GM19240 (cell line): ENCODE measurements at regions not wholly inside any gene's neighbourhood (a gene's known extent, or its start where the extent isn't known, plus 50 kb on each side); places are given as distances from the start of the nearest gene placed in this dataset.
"Not testable (repeated sequence)": the region's sequence is repeated elsewhere in the genome, so short reads cannot be mapped to it uniquely, and the experiment has no call there.

Source experiments
- DNase-seq: peaks from one replicate; pipeline ENCODE4 v3.0.0; 2011; ENCODE audit warnings: low spot score; ENCODE audit not compliant: insufficient read length

- no peak for DNase-seq
These were observed 379.5 kb upstream of the DPH6 start for GRCh38 chr15:35925275-35926006.

GRCh38 chr15:35926007-35926380 is 380.0 kb upstream of the DPH6 start:
- DNase-seq: no peak

DNA sequence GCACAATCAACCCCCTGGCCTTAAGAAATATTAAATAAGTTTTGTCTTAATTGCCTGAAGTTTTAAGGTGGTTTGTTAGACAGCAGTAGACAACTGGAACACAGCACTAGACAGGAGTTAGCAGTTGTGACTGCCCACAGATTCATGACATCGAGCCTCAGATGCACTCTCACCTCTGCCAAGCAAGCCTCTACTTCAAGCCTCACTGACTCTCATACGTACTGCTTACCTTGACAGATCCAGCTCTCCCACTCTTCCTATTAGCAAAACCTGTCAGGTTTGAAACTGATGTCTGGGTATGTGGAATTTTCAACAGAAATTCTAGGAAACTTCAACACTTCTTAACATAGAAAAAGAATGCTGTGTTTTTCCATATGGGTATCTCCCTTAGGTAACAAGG is 382.9 kb upstream of the DPH6 start:
- no peak for DNase-seq

- no peak for DNase-seq
These were observed 383.9 kb upstream of the DPH6 start for GRCh38 chr15:35929740-35930444.

DNA sequence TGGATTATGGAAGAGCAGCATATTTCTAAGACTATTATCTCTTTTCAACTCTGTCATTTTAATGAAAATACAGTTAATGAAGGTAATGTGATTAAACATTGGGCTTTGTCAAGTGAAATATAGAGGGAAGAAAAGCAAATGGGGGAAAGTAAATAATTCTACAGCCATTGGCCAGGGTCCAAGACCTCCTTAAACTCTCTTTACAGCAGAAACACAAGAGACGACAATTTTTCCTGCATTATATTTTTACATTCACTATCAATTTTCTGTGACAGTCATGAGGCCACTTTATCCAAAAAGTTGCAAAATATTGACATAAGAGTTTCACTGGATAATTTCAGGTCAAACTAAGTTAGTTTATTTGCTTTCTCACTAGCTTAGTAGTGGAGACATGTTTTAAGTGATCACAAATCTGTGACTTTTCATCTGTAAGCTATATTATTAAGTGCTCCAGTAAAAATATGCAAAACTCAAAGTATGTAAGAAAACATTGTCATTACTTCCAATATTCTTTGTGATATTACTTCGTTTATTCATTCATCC is 385.9 kb upstream of the DPH6 start:
- DNase-seq: no peak

DNA sequence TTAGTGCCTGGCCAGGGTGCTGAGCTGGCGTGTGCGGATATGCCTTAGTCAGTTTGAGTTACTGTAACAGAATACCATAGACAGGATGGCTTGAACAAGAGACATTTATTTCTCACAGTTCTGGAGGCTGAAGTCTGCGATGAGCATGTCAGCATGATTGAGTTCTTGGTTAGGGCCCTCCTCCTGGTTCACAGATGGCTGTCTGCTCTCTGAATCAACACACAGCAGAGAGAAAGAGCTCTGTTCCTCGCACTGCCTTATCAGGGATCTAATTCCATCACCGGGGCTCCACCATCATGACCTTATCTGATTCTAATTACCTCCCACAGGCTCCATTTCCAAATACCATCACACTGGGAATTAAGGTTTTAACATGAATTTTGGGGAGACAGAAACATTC is 386.6 kb upstream of the DPH6 start:
- no peak for DNase-seq

GRCh38 chr15:35933531-35933930 is 387.6 kb upstream of the DPH6 start:
- no peak for DNase-seq

DNA sequence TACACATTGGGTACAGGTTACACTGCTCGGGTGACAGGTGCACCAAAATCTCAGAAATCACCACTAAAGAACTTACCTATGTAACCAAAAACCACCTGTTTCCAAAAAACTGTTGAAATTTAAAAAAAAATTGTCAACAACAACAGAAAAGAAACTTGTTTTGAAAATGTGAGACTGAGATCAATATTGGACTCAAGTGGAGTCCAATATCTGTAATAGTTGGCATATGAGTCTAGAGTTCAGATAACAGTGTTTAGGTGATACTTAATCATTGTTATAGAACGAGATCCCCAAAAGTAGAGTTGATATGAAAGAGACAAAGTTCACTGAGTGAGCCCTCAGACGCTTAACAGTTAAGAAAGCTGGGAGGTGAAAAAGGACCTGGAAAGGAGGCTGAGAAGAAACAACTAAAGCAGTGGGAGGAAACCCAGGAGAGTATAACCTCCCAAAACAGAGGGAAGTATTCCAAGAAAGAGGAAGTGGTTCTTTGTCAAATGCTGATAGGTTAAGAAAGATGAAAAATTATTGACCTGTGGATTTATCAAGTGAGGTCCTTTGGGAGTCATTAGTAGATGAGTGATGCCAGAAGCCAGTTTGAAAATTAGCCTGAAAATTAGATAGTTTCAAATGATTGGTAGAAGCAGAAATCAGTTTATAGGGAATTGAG is 388.6 kb upstream of the DPH6 start:
- no peak for DNase-seq

DNA sequence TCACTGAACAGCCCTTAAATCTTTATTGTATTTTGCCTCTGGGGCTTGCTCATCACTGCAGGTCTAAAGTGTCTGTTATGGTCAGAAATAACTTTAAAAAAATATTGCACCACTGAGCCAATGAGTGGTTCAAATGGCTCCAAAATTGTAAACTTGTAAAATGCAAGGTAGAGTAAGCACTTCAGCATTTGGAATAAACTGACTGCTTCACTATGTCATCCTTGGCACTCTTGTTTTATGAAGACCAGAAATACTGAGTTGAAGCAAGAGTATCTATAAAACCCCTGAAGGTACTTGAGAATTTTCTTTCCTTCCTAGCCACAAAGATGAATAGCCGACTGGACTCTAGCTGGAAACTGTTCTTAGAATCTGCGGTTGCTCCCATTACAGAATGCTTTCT is 390.3 kb upstream of the DPH6 start:
- DNase-seq: no peak

DNA sequence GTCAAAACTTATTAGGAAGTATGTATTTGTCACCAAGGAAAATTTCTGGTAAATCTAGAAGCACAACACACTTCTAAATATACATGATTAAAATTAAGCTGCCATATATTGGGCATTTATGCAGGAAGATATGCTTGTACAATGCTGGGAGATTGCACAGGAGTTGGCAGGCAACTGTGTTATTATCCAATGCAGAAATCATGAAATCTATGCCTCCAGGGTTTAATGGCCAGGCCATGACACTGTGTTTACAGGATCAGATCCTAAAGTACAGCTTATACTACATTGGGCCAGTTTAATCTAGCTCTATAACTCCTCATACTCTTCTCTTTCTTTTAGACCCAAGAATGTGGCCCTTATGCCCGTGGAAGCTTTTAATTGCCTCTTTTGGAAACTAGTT is 391.4 kb upstream of the DPH6 start:
- no peak for DNase-seq

DNA sequence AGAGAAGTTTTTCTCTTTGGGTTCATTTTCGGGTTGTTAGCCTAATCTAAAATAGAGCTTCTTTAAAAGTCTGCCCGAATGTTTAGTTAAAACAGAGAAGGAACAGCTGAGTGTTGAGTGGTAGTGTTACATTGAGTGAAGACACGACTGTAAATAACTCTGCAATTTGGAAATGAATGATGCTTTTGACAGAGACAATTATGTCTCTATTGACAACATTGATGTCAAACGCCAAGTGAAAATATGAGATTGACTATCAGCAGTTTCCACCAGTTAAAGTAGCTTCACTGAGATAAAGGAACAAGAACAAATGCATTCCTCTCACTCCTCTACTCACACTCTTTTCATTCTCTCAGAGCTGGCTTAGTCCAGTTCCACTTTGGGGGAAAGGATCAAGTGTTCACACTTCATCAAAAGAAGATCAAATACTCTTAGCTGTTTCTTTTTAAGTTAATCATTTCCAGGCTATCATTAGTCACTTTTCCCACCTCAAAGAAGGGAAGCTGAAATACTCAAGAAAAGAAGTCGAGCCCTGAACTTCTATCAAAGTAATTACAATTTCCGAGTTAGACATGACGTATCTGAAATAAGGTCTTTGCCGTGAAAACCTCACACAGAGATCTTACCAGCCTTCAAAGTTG is 399.1 kb upstream of the DPH6 start:
- no peak for DNase-seq

DNA sequence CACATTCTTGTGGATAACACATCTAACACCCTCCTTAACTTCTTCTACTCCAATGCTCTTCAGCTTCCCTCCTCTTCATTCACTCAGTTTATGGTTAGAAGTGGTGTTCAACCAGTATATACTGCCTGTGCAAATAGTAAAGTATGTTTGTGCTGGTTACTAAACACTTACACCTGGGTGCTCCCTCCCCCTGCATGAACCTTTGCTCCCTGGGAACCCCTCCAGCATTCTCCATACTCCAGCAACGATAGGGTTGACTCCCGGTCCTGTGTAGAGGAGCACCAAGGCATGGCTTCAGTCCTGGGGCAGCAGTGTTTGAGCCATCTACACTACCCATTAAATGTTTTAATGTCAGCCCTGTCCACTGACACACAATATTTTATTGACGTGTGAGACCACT is 407.5 kb upstream of the DPH6 start:
- DNase-seq: no peak

DNA sequence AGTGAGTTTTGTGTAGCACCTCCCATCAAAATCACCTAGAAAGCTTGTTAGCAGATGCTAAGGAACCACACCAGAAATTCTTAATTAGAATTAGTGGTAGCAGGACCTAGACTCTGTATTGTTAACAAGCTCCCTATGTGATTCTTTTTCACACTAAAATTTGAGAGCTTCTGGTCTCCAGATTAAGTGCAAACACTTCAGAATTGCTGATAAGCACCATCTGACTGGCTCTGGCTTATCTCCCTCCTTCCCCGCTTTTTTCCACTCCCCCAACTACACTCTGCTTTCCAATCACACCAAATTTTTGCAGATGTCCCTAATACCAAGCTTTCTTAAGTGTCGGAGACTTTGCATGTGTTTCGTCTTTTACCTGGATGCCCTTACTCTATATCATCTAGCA is 410.1 kb upstream of the DPH6 start:
- DNase-seq: no peak

DNA sequence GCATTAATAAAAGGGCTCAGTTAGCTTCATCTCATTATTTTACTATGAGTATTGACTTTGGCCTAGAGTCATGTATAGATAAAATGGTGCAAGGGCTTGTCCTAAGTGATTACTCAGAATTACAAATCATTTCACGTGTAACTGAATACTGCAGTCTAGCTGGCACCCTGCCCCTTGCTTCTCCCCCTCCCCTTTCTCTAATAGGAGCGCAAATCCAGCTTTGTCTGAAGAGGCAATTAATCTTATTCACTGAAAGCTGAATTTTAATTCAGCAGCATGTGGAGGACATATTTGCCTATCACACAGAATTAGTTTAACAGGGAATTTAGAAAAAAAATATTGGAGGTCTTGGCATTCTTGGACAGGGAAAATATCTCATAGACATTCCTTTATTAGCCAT is 412.1 kb upstream of the DPH6 start:
- no peak for DNase-seq

DNA sequence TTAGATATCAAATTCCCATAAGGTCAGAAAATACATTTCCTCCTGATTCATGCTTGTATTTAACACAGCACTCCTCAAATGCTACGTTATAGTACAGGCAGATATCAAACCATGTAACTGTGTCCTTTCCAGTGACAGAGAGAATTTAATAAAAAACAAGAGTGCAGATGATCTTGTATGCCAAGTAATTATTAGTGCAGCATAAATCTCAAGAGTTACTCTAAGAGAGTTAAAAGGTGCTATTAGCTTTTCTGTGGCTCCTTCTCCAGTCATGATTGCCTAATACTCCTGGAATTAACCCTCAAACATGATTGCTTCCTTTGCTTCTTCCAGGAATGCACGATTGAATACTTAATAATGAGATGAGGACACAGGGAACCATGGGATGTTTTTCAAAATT is 413.0 kb upstream of the DPH6 start:
- no peak for DNase-seq

DNA sequence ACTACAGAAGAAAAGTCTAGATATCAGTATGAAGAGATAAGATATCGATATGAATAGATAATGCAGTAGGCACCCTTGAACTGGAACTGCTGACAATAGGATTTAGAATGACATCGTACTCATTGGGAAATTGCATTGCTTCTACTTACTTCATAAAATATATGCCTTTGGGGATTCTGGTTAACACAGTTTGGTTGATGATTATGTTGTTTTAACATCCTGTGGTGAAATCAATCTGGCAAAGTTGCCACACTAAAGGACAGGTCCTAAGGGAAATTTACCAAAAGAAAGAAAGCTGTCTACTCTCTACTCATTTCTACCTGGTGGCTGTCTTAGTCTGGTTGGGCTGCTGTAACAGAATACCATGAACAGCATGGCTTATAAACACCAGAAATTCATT is 417.4 kb upstream of the DPH6 start:
- no peak for DNase-seq

GRCh38 chr15:35966781-35967180 is 420.8 kb upstream of the DPH6 start:
- no peak for DNase-seq

- not testable (repeated sequence) for DNase-seq
These were observed 422.0 kb upstream of the DPH6 start for GRCh38 chr15:35967968-35968367.

DNA sequence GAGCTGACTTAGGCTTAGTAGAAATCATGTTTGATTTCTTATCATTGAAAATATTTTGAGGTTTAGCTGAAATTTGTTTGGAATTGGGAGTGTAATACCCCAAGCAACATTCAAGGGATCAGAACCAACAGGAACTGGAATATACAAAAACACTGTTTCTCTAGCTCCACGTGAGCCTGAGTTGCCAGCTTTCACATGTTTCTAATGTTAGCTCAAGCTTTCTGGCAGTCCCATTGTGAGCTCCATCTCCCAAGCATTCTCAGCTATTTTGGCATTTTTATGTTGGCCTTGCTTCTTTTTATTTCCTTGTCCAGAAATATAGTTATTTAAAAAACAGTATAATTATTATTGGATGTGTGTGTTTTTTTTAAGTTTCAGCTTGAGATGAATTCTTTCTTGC is 427.1 kb upstream of the DPH6 start:
- DNase-seq: no peak

DNA sequence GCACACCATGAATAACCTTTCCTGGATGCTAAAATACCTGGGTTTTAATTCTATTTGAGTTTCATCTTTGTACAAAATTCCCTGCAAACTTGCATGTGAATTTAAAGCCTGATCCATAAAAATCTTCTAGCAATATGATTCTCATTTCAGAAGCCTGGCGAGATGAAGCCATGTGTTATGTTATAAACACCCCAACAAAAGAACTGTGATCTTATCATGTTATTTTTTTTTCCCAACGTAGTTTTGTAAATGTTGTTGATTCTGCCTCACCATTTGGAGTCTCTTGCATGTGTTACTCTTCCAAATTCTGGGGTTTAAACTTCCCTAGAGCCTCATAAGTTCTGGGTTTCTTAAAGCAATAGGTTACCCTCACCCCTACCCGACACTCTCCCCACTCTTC is 428.1 kb upstream of the DPH6 start:
- DNase-seq: no peak

DNA sequence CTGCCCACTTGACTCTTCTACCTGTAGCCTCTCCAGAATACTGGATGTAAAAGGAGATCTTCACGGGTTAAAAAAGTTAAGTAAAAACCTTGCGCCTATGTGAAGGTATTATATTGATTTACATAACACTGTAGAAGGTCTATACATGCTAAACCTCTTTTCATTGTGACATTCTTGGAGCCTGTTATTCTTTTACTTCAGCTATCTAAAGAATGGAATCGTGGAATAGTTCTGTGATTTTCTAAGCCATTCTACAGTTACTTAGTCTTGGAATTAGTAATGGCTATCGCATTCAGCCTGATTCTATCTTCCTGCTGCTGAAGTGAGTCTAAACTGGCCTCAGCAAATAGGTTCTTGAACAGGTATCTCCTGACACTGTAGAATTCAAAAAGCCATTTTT is 430.0 kb upstream of the DPH6 start:
- DNase-seq: no peak

GRCh38 chr15:35979608-35980007 is 433.6 kb upstream of the DPH6 start:
- DNase-seq: no peak
